ENCODE measurements at regions not wholly inside any gene's neighbourhood (a gene's known extent, or its start where the extent isn't known, plus 50 kb on each side); places are given as distances from the start of the nearest gene placed in this dataset.

GRCh38 chr4:80133240-80133783 lies 60.3 kb upstream of the ANTXR2 start:
- ChIA-PET POLR2A (ENCODE audit: partially characterized antibody) (no interaction called here), CTCF (ENCODE audit: partially characterized antibody) (no interaction called here)
- Mint-ChIP-seq H3K27ac (no peak overlapping the region), H3K9me3 (peaks cover 0 to 2% (median 0%) of the 10 kb centered on the region in 8 donors), H3K36me3 (no peaks in the 10 kb centered on the region), H3K4me1 (peaks cover 19 to 31% (median 24%) of the 10 kb centered on the region in 4 donors), H3K4me3 (no peak overlapping the region), H3K27me3 (no peaks in the 10 kb centered on the region)
- no peaks in the 10 kb centered on the region for H3K36me3 ChIP-seq (ENCODE audit: insufficient read depth, low read length)
- intact Hi-C loops (cut with micrococcal nuclease): no loop called here
- H3K9me3 ChIP-seq (ENCODE audit: control insufficient read depth in 1 of 2, low read length in 2 of 2): no peaks in the 10 kb centered on the region
- H3K4me3 ChIP-seq (ENCODE audit: low read length in 2 of 2): no peak overlapping the region
- peaks cover 31% of the 10 kb centered on the region for H3K4me1 ChIP-seq (ENCODE audit: insufficient read depth, low read length)
- DNase-seq: no peak
- no peak overlapping the region for H3K27ac ChIP-seq (ENCODE audit: low read depth, low read length)
- no peaks in the 10 kb centered on the region for H3K27me3 ChIP-seq (ENCODE audit: insufficient read depth, low read length)

GRCh38 chr4:80129785-80130184 lies 56.8 kb upstream of the ANTXR2 start:
- Mint-ChIP-seq H3K27me3 (no peaks in the 10 kb centered on the region), H3K9me3 (peaks cover 0 to 2% (median 0%) of the 10 kb centered on the region in 8 donors), H3K4me1 (peaks cover 37 to 52% (median 47%) of the 10 kb centered on the region in 4 donors), H3K4me3 (peak overlapping the region in 1 of 8 donors; percentile 60), H3K27ac (peak overlapping the region in 4 of 7 donors; percentile 25 to 69 (median 44)), H3K36me3 (no peaks in the 10 kb centered on the region)
- no peak overlapping the region for H3K4me3 ChIP-seq (ENCODE audit: low read length in 2 of 2)
- H3K9me3 ChIP-seq (ENCODE audit: control insufficient read depth in 1 of 2, low read length in 2 of 2): no peaks in the 10 kb centered on the region
- intact Hi-C loops (cut with micrococcal nuclease): loop anchor here (5.0 to 10.0 kb wide), 2 partner anchors 72 to 1195 kb away; partner anchors contain the start of gene PAQR3
- DNase-seq: no peak
- ChIA-PET CTCF (ENCODE audit: partially characterized antibody) (interaction anchor here (1.6 to 7.9 kb wide), 4 partner anchors 10 to 72 kb away, joined by 5 to 291 read pairs (median 46); no protein-coding TSS in a partner anchor), POLR2A (ENCODE audit: partially characterized antibody) (interaction anchor here (2.4 to 4.6 kb wide), 3 partner anchors 10 to 73 kb away, joined by 11 to 16 read pairs (median 15); no protein-coding TSS in a partner anchor)
- no peaks in the 10 kb centered on the region for H3K36me3 ChIP-seq (ENCODE audit: insufficient read depth, low read length)
- peaks cover 54% of the 10 kb centered on the region for H3K4me1 ChIP-seq (ENCODE audit: insufficient read depth, low read length)
- no peak overlapping the region for H3K27ac ChIP-seq (ENCODE audit: low read depth, low read length)
- H3K27me3 ChIP-seq (ENCODE audit: insufficient read depth, low read length): no peaks in the 10 kb centered on the region

- peak overlapping the region; percentile 21 for H3K27ac ChIP-seq (ENCODE audit: low read depth, low read length)
- H3K4me1 ChIP-seq (ENCODE audit: insufficient read depth, low read length): peaks cover 56% of the 10 kb centered on the region
- Mint-ChIP-seq H3K27ac (peak overlapping the region; percentile 9 to 91 (median 86)), H3K9me3 (peaks cover 0 to 2% (median 0%) of the 10 kb centered on the region in 8 donors), H3K4me3 (peak overlapping the region in 6 of 8 donors; percentile 25 to 67 (median 51)), H3K36me3 (no peaks in the 10 kb centered on the region), H3K27me3 (no peaks in the 10 kb centered on the region), H3K4me1 (peaks cover 42 to 60% (median 51%) of the 10 kb centered on the region in 4 donors)
- H3K4me3 ChIP-seq (ENCODE audit: low read length in 2 of 2): no peak overlapping the region
- H3K9me3 ChIP-seq (ENCODE audit: control insufficient read depth in 1 of 2, low read length in 2 of 2): no peaks in the 10 kb centered on the region
- DNase-seq: peak in 1 of 5 donors; percentile 9
- ChIA-PET POLR2A (ENCODE audit: partially characterized antibody) (interaction anchor here (0.8 to 4.9 kb wide), 8 partner anchors 8 to 149 kb away, joined by 3 to 127 read pairs (median 12); partner anchors contain the start of gene ANTXR2), CTCF (ENCODE audit: partially characterized antibody) (interaction anchor here (1.2 to 7.9 kb wide), 7 partner anchors 10 to 87 kb away, joined by 3 to 291 read pairs (median 19); no protein-coding TSS in a partner anchor)
- no peaks in the 10 kb centered on the region for H3K27me3 ChIP-seq (ENCODE audit: insufficient read depth, low read length)
- H3K36me3 ChIP-seq (ENCODE audit: insufficient read depth, low read length): no peaks in the 10 kb centered on the region
- intact Hi-C loops (cut with micrococcal nuclease): loop anchor here (5.0 to 10.0 kb wide), 2 partner anchors 72 to 1194 kb away; partner anchors contain the start of gene PAQR3
Observed at GRCh38 chr4:80128941-80129340, 55.9 kb upstream of the ANTXR2 start.

- no peaks in the 10 kb centered on the region for H3K36me3 ChIP-seq (ENCODE audit: insufficient read depth, low read length)
- Mint-ChIP-seq H3K27me3 (no peaks in the 10 kb centered on the region), H3K4me3 (peak overlapping the region in 7 of 8 donors; percentile 27 to 83 (median 57)), H3K27ac (peak overlapping the region in 6 of 7 donors; percentile 61 to 97 (median 90)), H3K4me1 (peaks cover 43 to 63% (median 51%) of the 10 kb centered on the region in 4 donors), H3K9me3 (peaks cover 0 to 2% (median 0%) of the 10 kb centered on the region in 8 donors), H3K36me3 (no peaks in the 10 kb centered on the region)
- no peaks in the 10 kb centered on the region for H3K27me3 ChIP-seq (ENCODE audit: insufficient read depth, low read length)
- H3K27ac ChIP-seq (ENCODE audit: low read depth, low read length): peak overlapping the region; percentile 30
- CTCF ChIA-PET (ENCODE audit: partially characterized antibody): interaction anchor here (0.9 to 7.9 kb wide), 10 partner anchors 11 to 88 kb away, joined by 3 to 291 read pairs (median 23); no protein-coding TSS in a partner anchor
- H3K4me3 ChIP-seq (ENCODE audit: low read length in 2 of 2): no peak overlapping the region
- H3K9me3 ChIP-seq (ENCODE audit: control insufficient read depth in 1 of 2, low read length in 2 of 2): no peaks in the 10 kb centered on the region
- no peak for DNase-seq
- intact Hi-C loops (cut with micrococcal nuclease): loop anchor here (5.0 to 10.0 kb wide), 2 partner anchors 71 to 1193 kb away; partner anchors contain the start of gene PAQR3
- peaks cover 56% of the 10 kb centered on the region for H3K4me1 ChIP-seq (ENCODE audit: insufficient read depth, low read length)
- POLR2A ChIA-PET (ENCODE audit: partially characterized antibody): interaction anchor here (0.9 to 4.9 kb wide), 8 partner anchors 9 to 148 kb away, joined by 3 to 127 read pairs (median 12); partner anchors contain the start of gene ANTXR2
Observed at GRCh38 chr4:80127870-80128419, 54.9 kb upstream of the ANTXR2 start.

GRCh38 chr4:80126435-80126834 lies 53.4 kb upstream of the ANTXR2 start:
- H3K4me1 ChIP-seq (ENCODE audit: insufficient read depth, low read length): peaks cover 56% of the 10 kb centered on the region
- no peaks in the 10 kb centered on the region for H3K36me3 ChIP-seq (ENCODE audit: insufficient read depth, low read length)
- Mint-ChIP-seq H3K9me3 (peaks cover 0 to 2% (median 0%) of the 10 kb centered on the region in 8 donors), H3K4me3 (peak overlapping the region in 6 of 8 donors; percentile 42 to 72 (median 66)), H3K27ac (peak overlapping the region; percentile 86 to 97 (median 91)), H3K4me1 (peaks cover 43 to 63% (median 51%) of the 10 kb centered on the region in 4 donors), H3K36me3 (no peaks in the 10 kb centered on the region), H3K27me3 (no peaks in the 10 kb centered on the region)
- peak overlapping the region; percentile 77 for H3K27ac ChIP-seq (ENCODE audit: low read depth, low read length)
- ChIA-PET POLR2A (ENCODE audit: partially characterized antibody) (interaction anchor here (0.7 to 4.9 kb wide), 16 partner anchors 10 to 119 kb away, joined by 3 to 127 read pairs (median 6); partner anchors contain the start of gene ANTXR2), CTCF (ENCODE audit: partially characterized antibody) (interaction anchor here (0.7 to 7.9 kb wide), 27 partner anchors 11 to 367 kb away, joined by 3 to 291 read pairs (median 10); partner anchors contain the start of genes ANTXR2 and PRDM8)
- no peak overlapping the region for H3K4me3 ChIP-seq (ENCODE audit: low read length in 2 of 2)
- H3K9me3 ChIP-seq (ENCODE audit: control insufficient read depth in 1 of 2, low read length in 2 of 2): no peaks in the 10 kb centered on the region
- no peak for DNase-seq
- intact Hi-C loops (cut with micrococcal nuclease): loop anchor here (5.0 to 10.0 kb wide), 2 partner anchors 69 to 1192 kb away; partner anchors contain the start of gene PAQR3
- H3K27me3 ChIP-seq (ENCODE audit: insufficient read depth, low read length): no peaks in the 10 kb centered on the region

GRCh38 chr4:80125252-80126177 lies 52.5 kb upstream of the ANTXR2 start:
- Mint-ChIP-seq H3K27me3 (no peaks in the 10 kb centered on the region), H3K36me3 (no peaks in the 10 kb centered on the region), H3K4me3 (peak overlapping the region in 7 of 8 donors; percentile 41 to 72 (median 50)), H3K9me3 (peaks cover 0 to 2% (median 0%) of the 10 kb centered on the region in 8 donors), H3K4me1 (peaks cover 43 to 63% (median 51%) of the 10 kb centered on the region in 4 donors), H3K27ac (peak overlapping the region; percentile 86 to 97 (median 91))
- Histone ChIP-seq H3K4me1 (ENCODE audit: insufficient read depth, low read length) (peaks cover 56% of the 10 kb centered on the region), H3K27ac (ENCODE audit: low read depth, low read length) (peak overlapping the region; percentile 77), H3K9me3 (ENCODE audit: control insufficient read depth in 1 of 2, low read length in 2 of 2) (no peaks in the 10 kb centered on the region), H3K4me3 (ENCODE audit: low read length in 2 of 2) (no peak overlapping the region), H3K36me3 (ENCODE audit: insufficient read depth, low read length) (no peaks in the 10 kb centered on the region), H3K27me3 (ENCODE audit: insufficient read depth, low read length) (no peaks in the 10 kb centered on the region)
- ChIA-PET POLR2A (ENCODE audit: partially characterized antibody) (interaction anchor here (0.7 to 4.9 kb wide), 20 partner anchors 9 to 118 kb away, joined by 3 to 127 read pairs (median 5); partner anchors contain the start of gene ANTXR2), CTCF (ENCODE audit: partially characterized antibody) (interaction anchor here (0.7 to 7.9 kb wide), 40 partner anchors 10 to 368 kb away, joined by 3 to 291 read pairs (median 5); partner anchors contain the start of genes ANTXR2 and PRDM8)
- intact Hi-C loops (cut with micrococcal nuclease): loop anchor here (1.0 to 10.0 kb wide), 9 partner anchors 14 to 1191 kb away; partner anchors contain the start of genes ANTXR2 and PAQR3
- peak; percentile 60 to 71 (median 68) for DNase-seq
